Brain microvascular endothelial cell (primary cell): ENCODE measurements at regions not wholly inside any gene's neighbourhood (a gene's known extent, or its start where the extent isn't known, plus 50 kb on each side); places are given as distances from the start of the nearest gene placed in this dataset.

Source experiments
- DNase-seq: peaks from one replicate; pipeline ENCODE4 v3.0.0-alpha.2; 2020
- H3K27ac ChIP-seq: fragments of 250-450 bp; sonication (Bioruptor Pico); 2 replicates; pipeline ENCODE4 v1.5.1; 2020; ENCODE audit warnings: mild to moderate bottlenecking, moderate library complexity
- H3K27me3 ChIP-seq: fragments of 250-450 bp; sonication (Bioruptor Pico); replicated peaks from 2 replicates; pipeline ENCODE4 v1.5.1; 2020; ENCODE audit warnings: mild to moderate bottlenecking
- H3K36me3 ChIP-seq: fragments of 250-450 bp; sonication (Bioruptor Pico); replicated peaks from 2 replicates; pipeline ENCODE4 v1.5.1; 2020; ENCODE audit warnings: mild to moderate bottlenecking
- H3K4me3 ChIP-seq: 2 replicates; pipeline ENCODE4 v1.5.1; 2011; ENCODE audit warnings: low read depth, mild to moderate bottlenecking, control low read depth, low read length, moderate library complexity
- in situ Hi-C: cut with HindIII; loops from 2 replicates; pipeline ENCODE4 v1.10.0; 2017; ENCODE audit warnings: low sequenced_read_pairs, low pct_ligation_motif_present
- TF ChIP-seq, protein P1 (sequence below): IDR thresholded peaks from 2 replicates; pipeline ENCODE4 v1.5.1; 2011; ENCODE audit warnings: low read depth, mild to moderate bottlenecking, moderate library complexity, low read length, control low read depth, inconsistent platforms; ENCODE audit errors: missing control alignments

DNA sequence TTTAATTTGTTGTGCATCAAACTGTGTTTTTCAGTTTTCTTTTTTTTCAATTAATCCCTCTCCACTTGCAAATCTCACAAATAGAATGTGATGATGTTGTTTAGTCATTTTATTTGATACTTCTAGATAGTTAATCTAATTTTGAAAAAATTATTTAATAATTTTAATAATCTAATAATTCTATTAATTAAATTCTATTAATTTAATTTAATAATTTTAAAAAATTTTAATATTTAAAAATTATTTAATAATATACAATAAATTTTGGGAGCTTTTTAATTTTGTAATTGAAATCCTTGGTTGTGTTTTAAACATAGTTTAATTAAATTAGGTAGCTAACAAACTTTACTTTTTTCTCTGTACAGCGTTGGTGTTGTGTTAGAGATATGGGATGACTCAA is 393.8 kb downstream of the OLFM4 start:
- in situ Hi-C loops = no loop called here
- TF ChIP-seq, protein P1, sequence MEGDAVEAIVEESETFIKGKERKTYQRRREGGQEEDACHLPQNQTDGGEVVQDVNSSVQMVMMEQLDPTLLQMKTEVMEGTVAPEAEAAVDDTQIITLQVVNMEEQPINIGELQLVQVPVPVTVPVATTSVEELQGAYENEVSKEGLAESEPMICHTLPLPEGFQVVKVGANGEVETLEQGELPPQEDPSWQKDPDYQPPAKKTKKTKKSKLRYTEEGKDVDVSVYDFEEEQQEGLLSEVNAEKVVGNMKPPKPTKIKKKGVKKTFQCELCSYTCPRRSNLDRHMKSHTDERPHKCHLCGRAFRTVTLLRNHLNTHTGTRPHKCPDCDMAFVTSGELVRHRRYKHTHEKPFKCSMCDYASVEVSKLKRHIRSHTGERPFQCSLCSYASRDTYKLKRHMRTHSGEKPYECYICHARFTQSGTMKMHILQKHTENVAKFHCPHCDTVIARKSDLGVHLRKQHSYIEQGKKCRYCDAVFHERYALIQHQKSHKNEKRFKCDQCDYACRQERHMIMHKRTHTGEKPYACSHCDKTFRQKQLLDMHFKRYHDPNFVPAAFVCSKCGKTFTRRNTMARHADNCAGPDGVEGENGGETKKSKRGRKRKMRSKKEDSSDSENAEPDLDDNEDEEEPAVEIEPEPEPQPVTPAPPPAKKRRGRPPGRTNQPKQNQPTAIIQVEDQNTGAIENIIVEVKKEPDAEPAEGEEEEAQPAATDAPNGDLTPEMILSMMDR = no peak
- Histone ChIP-seq H3K27ac (no peak overlapping the region), H3K27me3 (no peaks in the 10 kb centered on the region), H3K36me3 (no peaks in the 10 kb centered on the region), H3K4me3 (no peak overlapping the region)
- no peak for DNase-seq

DNA sequence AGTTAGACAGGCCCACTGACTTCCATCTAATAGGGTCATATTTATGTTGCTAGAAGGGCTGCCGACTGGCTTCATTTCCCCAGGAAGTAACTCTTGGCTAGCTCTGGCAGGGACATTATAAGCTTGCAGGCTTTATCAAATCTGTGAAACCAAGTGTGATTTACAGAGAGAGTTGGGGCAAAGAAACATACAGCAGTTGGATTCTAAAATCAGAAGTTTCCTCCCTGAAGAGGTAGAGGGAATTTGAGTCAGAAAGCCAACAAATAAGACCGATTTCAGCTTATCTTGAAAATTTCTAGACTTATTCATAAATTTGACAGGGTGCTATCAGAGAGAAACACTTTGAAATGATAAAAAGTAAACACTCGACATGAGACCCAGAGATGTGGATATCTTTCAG is 407.8 kb downstream of the OLFM4 start:
- no peak for DNase-seq
- in situ Hi-C loops = no loop called here
- Histone ChIP-seq H3K27me3 (no peaks in the 10 kb centered on the region), H3K4me3 (no peak overlapping the region), H3K36me3 (no peaks in the 10 kb centered on the region), H3K27ac (no peak overlapping the region)
- TF ChIP-seq, protein P1 = no peak

DNA sequence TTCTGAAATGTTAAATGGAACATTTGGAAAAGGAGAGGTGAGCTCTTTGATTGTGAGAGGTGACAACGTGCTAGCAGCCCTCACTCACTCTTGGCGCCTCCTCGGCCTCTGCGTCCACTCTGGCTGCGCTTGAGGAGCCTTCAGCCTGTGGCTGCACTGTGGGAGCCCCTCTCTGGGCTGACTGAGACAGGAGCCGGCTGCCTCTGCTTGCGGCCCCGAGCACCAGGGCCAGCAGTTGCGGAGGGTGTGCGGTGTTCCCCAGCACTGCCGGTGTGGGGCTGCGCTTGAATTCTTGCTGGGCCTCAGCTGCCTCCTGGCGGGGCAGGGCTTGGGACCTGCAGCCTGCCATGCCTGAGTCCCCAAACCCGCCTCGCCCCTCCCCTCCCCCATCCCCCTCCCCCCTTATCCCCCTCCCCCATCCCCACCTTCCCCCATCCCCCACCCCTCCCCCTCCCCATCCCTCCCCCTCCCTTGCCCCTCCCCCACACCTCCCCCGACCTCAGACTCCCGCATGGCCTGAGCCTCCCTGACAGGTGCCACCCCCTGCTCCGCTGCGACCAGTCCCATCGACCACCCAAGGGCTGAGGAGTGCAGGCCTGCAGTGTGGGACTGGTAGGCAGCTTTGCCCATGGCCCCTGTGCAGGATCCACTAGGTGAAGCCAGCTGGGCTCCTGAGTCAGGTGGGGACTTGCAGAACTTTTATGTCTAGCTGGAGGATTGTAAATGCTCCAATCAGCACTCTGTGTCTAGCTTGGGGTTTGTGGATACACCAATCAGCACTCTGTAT is 411.0 kb downstream of the OLFM4 start:
- TF ChIP-seq, protein P1 = no peak
- no peak overlapping the region for H3K27ac ChIP-seq
- H3K27me3 ChIP-seq = no peaks in the 10 kb centered on the region
- in situ Hi-C loops = no loop called here
- no peaks in the 10 kb centered on the region for H3K36me3 ChIP-seq
- no peak for DNase-seq
- no peak overlapping the region for H3K4me3 ChIP-seq

DNA sequence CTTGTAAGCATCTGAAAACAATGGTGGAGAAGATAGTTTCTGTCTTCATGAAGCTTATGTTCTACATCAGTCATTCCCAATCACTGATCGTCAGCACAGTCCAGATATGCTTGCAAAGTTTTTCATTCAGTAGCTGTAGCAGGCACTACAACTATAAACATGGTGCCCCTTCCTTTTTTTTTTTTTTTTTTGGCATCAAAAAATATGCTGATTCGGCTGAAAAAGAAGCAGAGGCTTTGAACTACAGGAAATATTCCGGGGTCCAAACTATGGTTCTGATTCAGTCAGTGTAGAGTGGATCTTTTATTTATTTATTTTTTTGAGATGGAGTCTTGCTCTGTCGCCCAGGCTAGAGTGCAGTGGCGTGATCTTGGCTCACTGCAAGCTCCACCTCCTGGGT is 414.4 kb downstream of the OLFM4 start:
- TF ChIP-seq, protein P1 = no peak
- Histone ChIP-seq H3K36me3 (no peaks in the 10 kb centered on the region), H3K27ac (no peak overlapping the region), H3K27me3 (no peaks in the 10 kb centered on the region), H3K4me3 (no peak overlapping the region)
- in situ Hi-C loops = no loop called here
- DNase-seq = no peak

DNA sequence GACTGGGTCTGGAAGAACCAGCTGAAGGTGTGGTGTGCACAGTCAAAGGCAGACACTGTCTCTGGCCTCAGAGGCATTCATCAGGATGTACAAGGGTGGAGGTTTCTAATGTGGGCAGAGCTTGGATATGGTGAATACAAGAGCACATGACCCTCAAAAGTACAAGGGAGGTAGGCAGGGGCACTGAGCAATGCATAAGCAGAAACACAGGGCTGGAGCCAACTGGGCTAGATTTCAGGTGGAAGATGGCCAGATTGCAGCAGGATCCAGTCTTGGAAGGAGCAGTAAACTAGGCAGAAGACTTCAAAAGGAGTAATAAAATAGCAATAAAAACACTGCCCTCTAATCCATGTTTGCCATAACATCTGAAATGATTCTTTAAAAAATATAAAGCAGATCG is 417.1 kb downstream of the OLFM4 start:
- Histone ChIP-seq H3K27me3 (no peaks in the 10 kb centered on the region), H3K36me3 (no peaks in the 10 kb centered on the region), H3K4me3 (no peak overlapping the region), H3K27ac (no peak overlapping the region)
- in situ Hi-C loops = no loop called here
- DNase-seq = no peak
- TF ChIP-seq, protein P1 = no peak

DNA sequence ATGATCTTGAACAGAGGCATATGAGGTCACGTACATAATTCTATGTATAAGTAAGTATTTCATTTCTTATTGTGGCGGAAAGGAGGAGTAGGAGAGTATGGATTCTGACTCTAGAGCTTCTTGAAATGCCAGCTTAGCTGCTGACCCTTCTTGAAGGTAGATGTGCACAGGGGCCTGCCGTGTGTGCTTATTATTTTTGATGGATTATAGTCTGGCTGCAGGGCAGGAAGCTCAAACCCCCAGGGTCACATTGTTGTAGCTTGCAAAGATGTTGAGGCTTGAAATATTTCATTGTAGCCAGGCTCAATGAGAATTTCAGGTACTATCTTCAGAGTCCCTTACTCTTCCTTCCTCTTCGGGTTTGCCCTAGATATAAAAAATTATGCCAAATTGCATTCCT is 418.8 kb downstream of the OLFM4 start:
- H3K27ac ChIP-seq = no peak overlapping the region
- TF ChIP-seq, protein P1 = no peak

More for the DNA sequence above, 418.8 kb downstream of the OLFM4 start:
- Histone ChIP-seq H3K36me3 (no peaks in the 10 kb centered on the region), H3K27me3 (no peaks in the 10 kb centered on the region), H3K4me3 (no peak overlapping the region)
- DNase-seq = no peak
- in situ Hi-C loops = no loop called here
